Fibroblast of lung (primary cell): ENCODE measurements at regions not wholly inside any gene's neighbourhood (a gene's known extent, or its start where the extent isn't known, plus 50 kb on each side); places are given as distances from the start of the nearest gene placed in this dataset.

ENCODE experiments used
- DNase-seq, 2 donors: peaks; one replicate each; pipeline versions ENCODE4 v3.0.0 to v3.0.0-alpha.2; 2010; ENCODE audit warnings: low read depth in 2 of 2
- H2AFZ ChIP-seq: 2 replicates; pipeline ENCODE4 v1.5.1; 2012; ENCODE audit warnings: low read length, control low read depth, inconsistent platforms
- H3K27ac ChIP-seq: 2 replicates; pipeline ENCODE4 v1.5.1; 2011; ENCODE audit warnings: low read length, control low read depth; ENCODE audit not compliant: insufficient read depth
- H3K27me3 ChIP-seq: 2 replicates; pipeline ENCODE4 v1.5.1; 2011; ENCODE audit warnings: mild to moderate bottlenecking, low read length; ENCODE audit not compliant: control insufficient read depth, insufficient read depth
- H3K36me3 ChIP-seq: 2 replicates; pipeline ENCODE4 v1.5.1; 2011; ENCODE audit warnings: low read length; ENCODE audit not compliant: control insufficient read depth, insufficient read depth
- H3K4me1 ChIP-seq: 2 replicates; pipeline ENCODE4 v1.5.1; 2011; ENCODE audit warnings: low read length; ENCODE audit not compliant: control insufficient read depth, insufficient read depth; ENCODE audit errors: extremely low read depth
- H3K4me2 ChIP-seq: 2 replicates; pipeline ENCODE4 v1.5.1; 2011; ENCODE audit warnings: low read length, control low read depth; ENCODE audit not compliant: insufficient read depth; ENCODE audit errors: extremely low read depth
- H3K4me3 ChIP-seq, 4 experiments: fragments of 200-600 bp in 1 of 4; sonication (generic) in 1 of 4; replicated peaks in 1 of 4; 2 replicates each; pipeline ENCODE4 v1.5.1; 2011 to 2016; ENCODE audit warnings: low read length in 4 of 4, low read depth in 3 of 4, mild to moderate bottlenecking in 3 of 4, control low read depth in 2 of 4, inconsistent platforms in 1 of 4, mixed read lengths in 1 of 4; ENCODE audit not compliant: insufficient read depth in 1 of 4; ENCODE audit errors: control extremely low read depth in 1 of 4
- H3K79me2 ChIP-seq: 2 replicates; pipeline ENCODE4 v1.5.1; 2012; ENCODE audit warnings: mild to moderate bottlenecking, low read length, inconsistent platforms; ENCODE audit not compliant: control insufficient read depth, insufficient read depth
- H3K9ac ChIP-seq: 2 replicates; pipeline ENCODE4 v1.5.1; 2011; ENCODE audit warnings: mild to moderate bottlenecking, low read length, control low read depth; ENCODE audit not compliant: insufficient read depth
- H3K9me3 ChIP-seq: 2 replicates; pipeline ENCODE4 v1.5.1; 2012; ENCODE audit warnings: low read depth, low read length; ENCODE audit not compliant: control insufficient read depth, insufficient read depth
- H4K20me1 ChIP-seq: 2 replicates; pipeline ENCODE4 v1.5.1; 2011; ENCODE audit warnings: low read length; ENCODE audit not compliant: control insufficient read depth, insufficient read depth; ENCODE audit errors: extremely low read depth
- CTCF ChIP-seq, 2 donors: IDR thresholded peaks in 1 of 2; conservative IDR thresholded peaks in 1 of 2; 1 replicate in 1 of 2; 2 replicates in 1 of 2; pipeline ENCODE4 v1.5.1; 2011 to 2012; ENCODE audit warnings: low read length in 2 of 2, control low read depth in 1 of 2, inconsistent platforms in 1 of 2, low read depth in 1 of 2, mild to moderate bottlenecking in 1 of 2
- EZH2 ChIP-seq: IDR thresholded peaks from 2 replicates; pipeline ENCODE4 v1.5.1; 2012; ENCODE audit warnings: low read length, control low read depth, mild to moderate bottlenecking; ENCODE audit errors: missing control alignments

GRCh38 chr18:47387864-47388263, 136.4 kb upstream of the SKOR2 start:
- Histone ChIP-seq H3K36me3 (no peaks in the 10 kb centered on the region), H3K79me2 (no peaks in the 10 kb centered on the region), H3K27ac (no peak overlapping the region), H3K27me3 (no peaks in the 10 kb centered on the region), H3K4me1 (no peaks in the 10 kb centered on the region), H3K4me3 (no peak overlapping the region), H4K20me1 (peaks cover 2% of the 10 kb centered on the region), H2AFZ (no peak overlapping the region), H3K9ac (no peak overlapping the region), H3K4me2 (no peak overlapping the region), H3K9me3 (no peaks in the 10 kb centered on the region)
- no peak for DNase-seq
- no peak for TF ChIP-seq EZH2
- TF ChIP-seq CTCF (conservative IDR thresholded peaks at IDR 0.05 in 1 of 2, IDR thresholded peaks at IDR 0.05 in 1 of 2; ENCODE audit: low read depth in 1 of 2, low read length in 2 of 2): no peak

GRCh38 chr18:47383729-47384128, 132.3 kb upstream of the SKOR2 start:
- H3K9me3 ChIP-seq: no peaks in the 10 kb centered on the region
- no peak overlapping the region for H3K9ac ChIP-seq
- H3K4me2 ChIP-seq: no peak overlapping the region
- no peak for DNase-seq
- no peak overlapping the region for H3K4me3 ChIP-seq
- no peaks in the 10 kb centered on the region for H3K27me3 ChIP-seq
- H3K79me2 ChIP-seq: no peaks in the 10 kb centered on the region
- TF ChIP-seq EZH2 (no peak), CTCF (conservative IDR thresholded peaks at IDR 0.05 in 1 of 2, IDR thresholded peaks at IDR 0.05 in 1 of 2; ENCODE audit: low read depth in 1 of 2, low read length in 2 of 2) (no peak)
- H3K4me1 ChIP-seq: no peaks in the 10 kb centered on the region
- H3K27ac ChIP-seq: no peak overlapping the region
- peaks cover 2% of the 10 kb centered on the region for H4K20me1 ChIP-seq
- no peaks in the 10 kb centered on the region for H3K36me3 ChIP-seq
- no peak overlapping the region for H2AFZ ChIP-seq

GRCh38 chr18:47381975-47382570, 130.6 kb upstream of the SKOR2 start:
- TF ChIP-seq CTCF (conservative IDR thresholded peaks at IDR 0.05 in 1 of 2, IDR thresholded peaks at IDR 0.05 in 1 of 2; ENCODE audit: low read depth in 1 of 2, low read length in 2 of 2) (no peak), EZH2 (no peak)
- no peaks in the 10 kb centered on the region for H4K20me1 ChIP-seq
- H3K27ac ChIP-seq: no peak overlapping the region
- no peak overlapping the region for H3K4me3 ChIP-seq
- H3K36me3 ChIP-seq: no peaks in the 10 kb centered on the region
- H3K4me2 ChIP-seq: no peak overlapping the region
- H3K9ac ChIP-seq: no peak overlapping the region
- no peak for DNase-seq
- H3K4me1 ChIP-seq: no peaks in the 10 kb centered on the region
- no peaks in the 10 kb centered on the region for H3K79me2 ChIP-seq
- no peaks in the 10 kb centered on the region for H3K9me3 ChIP-seq
- no peak overlapping the region for H2AFZ ChIP-seq
- H3K27me3 ChIP-seq: no peaks in the 10 kb centered on the region
